ENCODE measurements at regions not wholly inside any gene's neighbourhood (a gene's known extent, or its start where the extent isn't known, plus 50 kb on each side); places are given as distances from the start of the nearest gene placed in this dataset.

DNA sequence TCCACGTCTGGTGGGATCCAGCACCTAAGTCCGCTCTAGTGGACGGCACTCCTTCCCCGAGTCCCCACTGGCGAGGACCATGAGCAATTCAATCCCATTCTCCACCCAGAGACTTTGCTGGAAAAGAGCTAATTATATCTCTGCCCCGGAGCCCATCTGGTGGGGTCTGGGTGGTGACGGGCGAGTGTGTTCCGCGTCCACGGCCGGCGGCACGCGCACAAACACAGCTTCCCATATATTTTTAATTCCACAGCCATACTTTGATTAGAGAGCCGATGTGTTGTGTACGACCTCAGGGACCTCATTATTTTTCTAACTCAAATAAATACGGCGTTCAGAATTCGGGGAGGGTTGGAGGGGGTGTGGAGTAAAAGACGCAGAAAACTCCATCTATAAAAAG, 64.1 kb upstream of the ADGRE5 start:
- POLR2A ChIA-PET: no interaction called here

DNA sequence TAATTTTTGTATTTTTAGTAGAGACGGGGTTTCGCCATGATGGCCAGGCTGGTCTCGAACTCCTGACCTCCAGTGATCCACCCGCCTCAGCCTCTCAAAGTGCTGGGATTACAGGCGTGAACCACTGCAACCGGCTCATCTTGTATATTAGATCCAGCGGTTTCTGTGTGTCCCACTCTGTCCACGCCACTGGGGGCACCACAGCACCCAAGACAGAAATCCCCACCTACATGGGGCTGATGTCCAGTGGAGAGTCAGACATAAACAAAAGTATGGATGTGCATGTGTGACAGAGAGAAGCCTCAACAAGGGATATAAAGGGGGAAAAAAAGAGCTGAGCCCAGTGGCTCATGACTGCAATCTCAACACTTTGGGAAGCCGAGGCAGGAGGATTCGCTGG, 65.8 kb upstream of the ADGRE5 start:
- Histone ChIP-seq H3K36me3 (ENCODE audit: control insufficient read depth in 2 of 2, insufficient read depth in 1 of 2, low read length in 2 of 2) (no peaks in the 10 kb centered on the region), H3K27ac (ENCODE audit: extremely low read depth, low read depth, low read length) (no peak overlapping the region), H3K4me3 (ENCODE audit: low read depth, low read length) (no peak overlapping the region), H3K9me3 (ENCODE audit: control insufficient read depth, insufficient read depth, low read depth, low read length) (no peaks in the 10 kb centered on the region), H3K4me1 (ENCODE audit: control insufficient read depth, insufficient read depth, low read length) (no peaks in the 10 kb centered on the region)
- TF ChIP-seq ZNF48 (tag by site-specific recombination; IDR thresholded peaks at IDR 0.05): no peak
- TF ChIP-seq, protein P1, sequence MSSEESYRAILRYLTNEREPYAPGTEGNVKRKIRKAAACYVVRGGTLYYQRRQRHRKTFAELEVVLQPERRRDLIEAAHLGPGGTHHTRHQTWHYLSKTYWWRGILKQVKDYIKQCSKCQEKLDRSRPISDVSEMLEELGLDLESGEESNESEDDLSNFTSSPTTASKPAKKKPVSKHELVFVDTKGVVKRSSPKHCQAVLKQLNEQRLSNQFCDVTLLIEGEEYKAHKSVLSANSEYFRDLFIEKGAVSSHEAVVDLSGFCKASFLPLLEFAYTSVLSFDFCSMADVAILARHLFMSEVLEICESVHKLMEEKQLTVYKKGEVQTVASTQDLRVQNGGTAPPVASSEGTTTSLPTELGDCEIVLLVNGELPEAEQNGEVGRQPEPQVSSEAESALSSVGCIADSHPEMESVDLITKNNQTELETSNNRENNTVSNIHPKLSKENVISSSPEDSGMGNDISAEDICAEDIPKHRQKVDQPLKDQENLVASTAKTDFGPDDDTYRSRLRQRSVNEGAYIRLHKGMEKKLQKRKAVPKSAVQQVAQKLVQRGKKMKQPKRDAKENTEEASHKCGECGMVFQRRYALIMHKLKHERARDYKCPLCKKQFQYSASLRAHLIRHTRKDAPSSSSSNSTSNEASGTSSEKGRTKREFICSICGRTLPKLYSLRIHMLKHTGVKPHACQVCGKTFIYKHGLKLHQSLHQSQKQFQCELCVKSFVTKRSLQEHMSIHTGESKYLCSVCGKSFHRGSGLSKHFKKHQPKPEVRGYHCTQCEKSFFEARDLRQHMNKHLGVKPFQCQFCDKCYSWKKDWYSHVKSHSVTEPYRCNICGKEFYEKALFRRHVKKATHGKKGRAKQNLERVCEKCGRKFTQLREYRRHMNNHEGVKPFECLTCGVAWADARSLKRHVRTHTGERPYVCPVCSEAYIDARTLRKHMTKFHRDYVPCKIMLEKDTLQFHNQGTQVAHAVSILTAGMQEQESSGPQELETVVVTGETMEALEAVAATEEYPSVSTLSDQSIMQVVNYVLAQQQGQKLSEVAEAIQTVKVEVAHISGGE (tag by site-specific recombination; conservative IDR thresholded peaks at IDR 0.05; ENCODE audit: low read depth): no peak
- TF ChIP-seq ZNF843 (tag by site-specific recombination; IDR thresholded peaks at IDR 0.05): no peak
- TF ChIP-seq PRDM1 (tag by site-specific recombination; IDR thresholded peaks at IDR 0.05): no peak
- TF ChIP-seq ZNF433 (tag by site-specific recombination; IDR thresholded peaks at IDR 0.05; ENCODE audit: low read depth): no peak
- POLR2A ChIA-PET: no interaction called here
- CTCF ChIA-PET: interaction anchor here (0.6 to 1.4 kb wide), 3 partner anchors 11 to 436 kb away, joined by 3 to 5 read pairs (median 5); no protein-coding TSS in a partner anchor

More for the DNA sequence above, 64.1 kb upstream of the ADGRE5 start:
- Histone ChIP-seq H3K4me3 (ENCODE audit: low read depth, low read length) (no peak overlapping the region), H3K36me3 (ENCODE audit: control insufficient read depth in 2 of 2, insufficient read depth in 1 of 2, low read length in 2 of 2) (no peaks in the 10 kb centered on the region), H3K4me1 (ENCODE audit: control insufficient read depth, insufficient read depth, low read length) (no peaks in the 10 kb centered on the region), H3K27ac (ENCODE audit: extremely low read depth, low read depth, low read length) (no peak overlapping the region), H3K9me3 (ENCODE audit: control insufficient read depth, insufficient read depth, low read depth, low read length) (no peaks in the 10 kb centered on the region)
- TF ChIP-seq, protein P2, sequence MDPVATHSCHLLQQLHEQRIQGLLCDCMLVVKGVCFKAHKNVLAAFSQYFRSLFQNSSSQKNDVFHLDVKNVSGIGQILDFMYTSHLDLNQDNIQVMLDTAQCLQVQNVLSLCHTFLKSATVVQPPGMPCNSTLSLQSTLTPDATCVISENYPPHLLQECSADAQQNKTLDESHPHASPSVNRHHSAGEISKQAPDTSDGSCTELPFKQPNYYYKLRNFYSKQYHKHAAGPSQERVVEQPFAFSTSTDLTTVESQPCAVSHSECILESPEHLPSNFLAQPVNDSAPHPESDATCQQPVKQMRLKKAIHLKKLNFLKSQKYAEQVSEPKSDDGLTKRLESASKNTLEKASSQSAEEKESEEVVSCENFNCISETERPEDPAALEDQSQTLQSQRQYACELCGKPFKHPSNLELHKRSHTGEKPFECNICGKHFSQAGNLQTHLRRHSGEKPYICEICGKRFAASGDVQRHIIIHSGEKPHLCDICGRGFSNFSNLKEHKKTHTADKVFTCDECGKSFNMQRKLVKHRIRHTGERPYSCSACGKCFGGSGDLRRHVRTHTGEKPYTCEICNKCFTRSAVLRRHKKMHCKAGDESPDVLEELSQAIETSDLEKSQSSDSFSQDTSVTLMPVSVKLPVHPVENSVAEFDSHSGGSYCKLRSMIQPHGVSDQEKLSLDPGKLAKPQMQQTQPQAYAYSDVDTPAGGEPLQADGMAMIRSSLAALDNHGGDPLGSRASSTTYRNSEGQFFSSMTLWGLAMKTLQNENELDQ (tag by site-specific recombination; IDR thresholded peaks at IDR 0.05; ENCODE audit: low read depth): no peak
- TF ChIP-seq KLF10 (tag by site-specific recombination; IDR thresholded peaks at IDR 0.05): no peak
- TF ChIP-seq ZFP3 (tag by site-specific recombination; IDR thresholded peaks at IDR 0.05; ENCODE audit: low read depth): no peak
- no peak for TF ChIP-seq ZNF777 (tag by site-specific recombination; IDR thresholded peaks at IDR 0.05; ENCODE audit: borderline replicate concordance)
- TF ChIP-seq, protein P3, sequence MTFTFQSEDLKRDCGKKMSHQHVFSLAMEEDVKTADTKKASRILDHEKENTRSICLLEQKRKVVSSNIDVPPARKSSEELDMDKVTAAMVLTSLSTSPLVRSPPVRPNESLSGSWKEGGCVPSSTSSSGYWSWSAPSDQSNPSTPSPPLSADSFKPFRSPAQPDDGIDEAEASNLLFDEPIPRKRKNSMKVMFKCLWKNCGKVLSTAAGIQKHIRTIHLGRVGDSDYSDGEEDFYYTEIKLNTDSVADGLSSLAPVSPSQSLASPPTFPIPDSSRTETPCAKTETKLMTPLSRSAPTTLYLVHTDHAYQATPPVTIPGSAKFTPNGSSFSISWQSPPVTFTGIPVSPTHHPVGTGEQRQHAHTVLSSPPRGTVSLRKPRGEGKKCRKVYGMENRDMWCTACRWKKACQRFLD (tag by site-specific recombination; IDR thresholded peaks at IDR 0.05): no peak
- TF ChIP-seq GLIS2 (tag by site-specific recombination; IDR thresholded peaks at IDR 0.05): no peak
- TF ChIP-seq, protein P4, sequence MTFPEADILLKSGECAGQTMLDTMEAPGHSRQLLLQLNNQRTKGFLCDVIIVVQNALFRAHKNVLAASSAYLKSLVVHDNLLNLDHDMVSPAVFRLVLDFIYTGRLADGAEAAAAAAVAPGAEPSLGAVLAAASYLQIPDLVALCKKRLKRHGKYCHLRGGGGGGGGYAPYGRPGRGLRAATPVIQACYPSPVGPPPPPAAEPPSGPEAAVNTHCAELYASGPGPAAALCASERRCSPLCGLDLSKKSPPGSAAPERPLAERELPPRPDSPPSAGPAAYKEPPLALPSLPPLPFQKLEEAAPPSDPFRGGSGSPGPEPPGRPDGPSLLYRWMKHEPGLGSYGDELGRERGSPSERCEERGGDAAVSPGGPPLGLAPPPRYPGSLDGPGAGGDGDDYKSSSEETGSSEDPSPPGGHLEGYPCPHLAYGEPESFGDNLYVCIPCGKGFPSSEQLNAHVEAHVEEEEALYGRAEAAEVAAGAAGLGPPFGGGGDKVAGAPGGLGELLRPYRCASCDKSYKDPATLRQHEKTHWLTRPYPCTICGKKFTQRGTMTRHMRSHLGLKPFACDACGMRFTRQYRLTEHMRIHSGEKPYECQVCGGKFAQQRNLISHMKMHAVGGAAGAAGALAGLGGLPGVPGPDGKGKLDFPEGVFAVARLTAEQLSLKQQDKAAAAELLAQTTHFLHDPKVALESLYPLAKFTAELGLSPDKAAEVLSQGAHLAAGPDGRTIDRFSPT (tag by site-specific recombination; IDR thresholded peaks at IDR 0.05): no peak
- no peak for TF ChIP-seq EGR2 (tag by site-specific recombination; IDR thresholded peaks at IDR 0.05; ENCODE audit: low read depth)
- TF ChIP-seq ZNF394 (tag by site-specific recombination; IDR thresholded peaks at IDR 0.05; ENCODE audit: borderline replicate concordance): no peak
- no peak for TF ChIP-seq ZNF600 (tag by site-specific recombination; IDR thresholded peaks at IDR 0.05)
- no peak for TF ChIP-seq ZNF221 (tag by site-specific recombination; IDR thresholded peaks at IDR 0.05; ENCODE audit: borderline replicate concordance)
- CTCF ChIA-PET: interaction anchor here (0.6 kb wide), 1 partner anchor 96 kb away, joined by 3 read pairs; no protein-coding TSS in a partner anchor

Measured in HEK293 (cell line).